ENCODE measurements at regions not wholly inside any gene's neighbourhood (a gene's known extent, or its start where the extent isn't known, plus 50 kb on each side); places are given as distances from the start of the nearest gene placed in this dataset.

- intact Hi-C loops (cut with DNase I): no loop called here
- no peak for DNase-seq (ENCODE audit: low spot score)
Observed at GRCh38 chr1:60160141-60160540, 86.6 kb upstream of the C1orf87 start.

GRCh38 chr1:60156371-60156770 is 82.8 kb upstream of the C1orf87 start:
- no peak for DNase-seq (ENCODE audit: low spot score)
- intact Hi-C loops (cut with DNase I): no loop called here

- intact Hi-C loops (cut with DNase I): no loop called here
- no peak for DNase-seq (ENCODE audit: low spot score)
Observed at GRCh38 chr1:60153961-60154360, 80.4 kb upstream of the C1orf87 start.

- intact Hi-C loops (cut with DNase I): no loop called here
Observed at GRCh38 chr1:60152891-60153290, 79.3 kb upstream of the C1orf87 start.

GRCh38 chr1:60151311-60151710 is 77.7 kb upstream of the C1orf87 start:
- intact Hi-C loops (cut with DNase I): no loop called here
- DNase-seq (ENCODE audit: low spot score): no peak

More at GRCh38 chr1:60152891-60153290, 79.3 kb upstream of the C1orf87 start:
- no peak for DNase-seq (ENCODE audit: low spot score)

GRCh38 chr1:60149251-60149650 is 75.7 kb upstream of the C1orf87 start:
- intact Hi-C loops (cut with DNase I): no loop called here
- no peak for DNase-seq (ENCODE audit: low spot score)

- intact Hi-C loops (cut with DNase I): no loop called here
- no peak for DNase-seq (ENCODE audit: low spot score)
Observed at GRCh38 chr1:60146884-60147283, 73.3 kb upstream of the C1orf87 start.

- DNase-seq (ENCODE audit: low spot score): no peak
- intact Hi-C loops (cut with DNase I): no loop called here
Observed at GRCh38 chr1:60145771-60146170, 72.2 kb upstream of the C1orf87 start.

- DNase-seq (ENCODE audit: low spot score): no peak
- intact Hi-C loops (cut with DNase I): no loop called here
Observed at GRCh38 chr1:60141743-60142142, 68.2 kb upstream of the C1orf87 start.

- DNase-seq (ENCODE audit: low spot score): no peak
- intact Hi-C loops (cut with DNase I): no loop called here
Observed at GRCh38 chr1:60141276-60141675, 67.7 kb upstream of the C1orf87 start.

- no peak for DNase-seq (ENCODE audit: low spot score)
- intact Hi-C loops (cut with DNase I): loop anchor here in 1 of 2 donors (10.0 kb wide), 1 partner anchor 163 kb away; no protein-coding TSS in a partner anchor
Observed at GRCh38 chr1:60137406-60137805, 63.8 kb upstream of the C1orf87 start.

GRCh38 chr1:60136395-60136794 is 62.8 kb upstream of the C1orf87 start:
- DNase-seq (ENCODE audit: low spot score): no peak
- intact Hi-C loops (cut with DNase I): loop anchor here in 1 of 2 donors (10.0 kb wide), 1 partner anchor 162 kb away; no protein-coding TSS in a partner anchor

- no peak for DNase-seq (ENCODE audit: low spot score)
- intact Hi-C loops (cut with DNase I): loop anchor here in 1 of 2 donors (10.0 kb wide), 1 partner anchor 160 kb away; no protein-coding TSS in a partner anchor
Observed at GRCh38 chr1:60134716-60135115, 61.1 kb upstream of the C1orf87 start.

- intact Hi-C loops (cut with DNase I): loop anchor here in 1 of 2 donors (10.0 kb wide), 1 partner anchor 159 kb away; no protein-coding TSS in a partner anchor
- DNase-seq (ENCODE audit: low spot score): no peak
Observed at GRCh38 chr1:60133848-60134247, 60.3 kb upstream of the C1orf87 start.

GRCh38 chr1:60133000-60133673 is 59.6 kb upstream of the C1orf87 start:
- intact Hi-C loops (cut with DNase I): loop anchor here in 1 of 2 donors (10.0 kb wide), 1 partner anchor 158 kb away; no protein-coding TSS in a partner anchor

GRCh38 chr1:60132108-60132507 is 58.5 kb upstream of the C1orf87 start:
- DNase-seq (ENCODE audit: low spot score): no peak
- intact Hi-C loops (cut with DNase I): loop anchor here in 1 of 2 donors (10.0 kb wide), 1 partner anchor 157 kb away; no protein-coding TSS in a partner anchor

More at GRCh38 chr1:60133000-60133673, 59.6 kb upstream of the C1orf87 start:
- no peak for DNase-seq (ENCODE audit: low spot score)

GRCh38 chr1:60130703-60131102 is 57.1 kb upstream of the C1orf87 start:
- intact Hi-C loops (cut with DNase I): loop anchor here in 1 of 2 donors (10.0 kb wide), 1 partner anchor 156 kb away; no protein-coding TSS in a partner anchor

GRCh38 chr1:60129911-60130310 is 56.3 kb upstream of the C1orf87 start:
- DNase-seq (ENCODE audit: low spot score): no peak
- intact Hi-C loops (cut with DNase I): loop anchor here in 1 of 2 donors (10.0 kb wide), 1 partner anchor 155 kb away; no protein-coding TSS in a partner anchor

More at GRCh38 chr1:60130703-60131102, 57.1 kb upstream of the C1orf87 start:
- DNase-seq (ENCODE audit: low spot score): no peak

GRCh38 chr1:60126723-60127122 is 53.2 kb upstream of the C1orf87 start:
- no peak for DNase-seq (ENCODE audit: low spot score)
- intact Hi-C loops (cut with DNase I): no loop called here
